ENCODE measurements at regions not wholly inside any gene's neighbourhood (a gene's known extent, or its start where the extent isn't known, plus 50 kb on each side); places are given as distances from the start of the nearest gene placed in this dataset.

DNA sequence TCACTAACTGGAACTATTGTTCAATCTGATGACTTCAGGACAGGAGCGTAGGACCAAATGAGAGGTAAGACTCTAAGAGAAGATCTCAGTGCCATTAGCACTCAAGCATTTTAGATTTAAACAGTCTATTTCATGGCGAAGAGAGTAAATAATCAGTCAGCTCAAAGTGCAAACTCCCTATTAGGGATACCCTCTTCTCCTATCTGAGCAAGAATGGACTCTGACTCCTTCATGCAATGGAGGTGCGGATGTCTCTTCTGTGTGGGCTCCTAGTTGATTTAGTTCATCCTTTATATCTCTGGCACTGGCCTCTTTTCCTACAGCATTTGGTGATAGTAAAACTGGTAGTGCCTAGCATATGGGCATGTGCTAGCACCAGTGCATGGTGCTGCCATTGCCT lies 144.6 kb downstream of the SMC2 start:
- Histone ChIP-seq H3K9me2 (replicated peaks; ENCODE audit: insufficient read depth, low read length) (no peaks in the 10 kb centered on the region), H4K20me1 (ENCODE audit: low read depth, low read length) (no peaks in the 10 kb centered on the region), H3F3A (ENCODE audit: insufficient read depth) (no peaks in the 10 kb centered on the region), H3K4me3 (ENCODE audit: insufficient read depth, low read length, poor library complexity, severe bottlenecking) (no peak overlapping the region), H3K27ac (ENCODE audit: low read depth, low read length) (no peak overlapping the region), H3K36me3 (ENCODE audit: low read length) (no peaks in the 10 kb centered on the region), H3K4me2 (ENCODE audit: low read depth, low read length, poor library complexity, severe bottlenecking) (no peak overlapping the region), H3K27me3 (ENCODE audit: low read length) (no peaks in the 10 kb centered on the region), H2AFZ (ENCODE audit: low read depth, low read length, severe bottlenecking) (no peak overlapping the region), H3K9me3 (ENCODE audit: insufficient read depth, low read length) (0 out of 2 replicates have a peak, but pooled peaks cover 3% of the 10 kb centered on the region), H3K79me2 (ENCODE audit: insufficient read depth, low read length) (no peaks in the 10 kb centered on the region), H3K9ac (ENCODE audit: low read length) (no peak overlapping the region)
- TF ChIP-seq, protein P1, sequence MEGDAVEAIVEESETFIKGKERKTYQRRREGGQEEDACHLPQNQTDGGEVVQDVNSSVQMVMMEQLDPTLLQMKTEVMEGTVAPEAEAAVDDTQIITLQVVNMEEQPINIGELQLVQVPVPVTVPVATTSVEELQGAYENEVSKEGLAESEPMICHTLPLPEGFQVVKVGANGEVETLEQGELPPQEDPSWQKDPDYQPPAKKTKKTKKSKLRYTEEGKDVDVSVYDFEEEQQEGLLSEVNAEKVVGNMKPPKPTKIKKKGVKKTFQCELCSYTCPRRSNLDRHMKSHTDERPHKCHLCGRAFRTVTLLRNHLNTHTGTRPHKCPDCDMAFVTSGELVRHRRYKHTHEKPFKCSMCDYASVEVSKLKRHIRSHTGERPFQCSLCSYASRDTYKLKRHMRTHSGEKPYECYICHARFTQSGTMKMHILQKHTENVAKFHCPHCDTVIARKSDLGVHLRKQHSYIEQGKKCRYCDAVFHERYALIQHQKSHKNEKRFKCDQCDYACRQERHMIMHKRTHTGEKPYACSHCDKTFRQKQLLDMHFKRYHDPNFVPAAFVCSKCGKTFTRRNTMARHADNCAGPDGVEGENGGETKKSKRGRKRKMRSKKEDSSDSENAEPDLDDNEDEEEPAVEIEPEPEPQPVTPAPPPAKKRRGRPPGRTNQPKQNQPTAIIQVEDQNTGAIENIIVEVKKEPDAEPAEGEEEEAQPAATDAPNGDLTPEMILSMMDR (IDR thresholded peaks at IDR 0.05; ENCODE audit: insufficient read depth, low read length, poor library complexity, severe bottlenecking): no peak
- no peak for TF ChIP-seq EZH2phosphoT487 (conservative IDR thresholded peaks at IDR 0.05; ENCODE audit: low read length)

DNA sequence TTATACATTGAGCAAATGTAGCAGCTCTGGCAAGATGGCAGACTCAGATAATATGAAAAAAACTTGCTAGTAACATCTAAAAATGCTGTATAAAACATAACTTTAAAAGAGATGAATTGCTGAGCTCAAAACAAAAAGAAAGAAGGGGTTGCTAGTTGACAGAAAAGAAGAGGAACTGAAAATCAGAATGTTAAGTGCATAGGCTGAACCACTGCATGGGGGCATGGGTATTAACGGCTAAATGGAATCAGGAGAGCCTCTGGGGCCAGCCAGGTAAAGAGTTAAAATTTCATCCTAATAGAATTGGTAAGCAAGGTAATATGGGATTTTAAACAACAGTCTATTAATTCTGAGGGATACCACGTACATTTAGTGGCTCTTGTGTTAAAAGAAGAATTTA lies 146.8 kb downstream of the SMC2 start:
- H3K9me3 ChIP-seq (ENCODE audit: insufficient read depth, low read length): 0 out of 2 replicates have a peak, but pooled peaks cover 3% of the 10 kb centered on the region
- H4K20me1 ChIP-seq (ENCODE audit: low read depth, low read length): no peaks in the 10 kb centered on the region
- H3K79me2 ChIP-seq (ENCODE audit: insufficient read depth, low read length): no peaks in the 10 kb centered on the region
- H3F3A ChIP-seq (ENCODE audit: insufficient read depth): no peaks in the 10 kb centered on the region
- no peak overlapping the region for H2AFZ ChIP-seq (ENCODE audit: low read depth, low read length, severe bottlenecking)
- no peaks in the 10 kb centered on the region for H3K27me3 ChIP-seq (ENCODE audit: low read length)
- no peak overlapping the region for H3K27ac ChIP-seq (ENCODE audit: low read depth, low read length)
- no peak for TF ChIP-seq EZH2phosphoT487 (conservative IDR thresholded peaks at IDR 0.05; ENCODE audit: low read length)
- TF ChIP-seq, protein P1 (IDR thresholded peaks at IDR 0.05; ENCODE audit: insufficient read depth, low read length, poor library complexity, severe bottlenecking): no peak
- H3K9ac ChIP-seq (ENCODE audit: low read length): no peak overlapping the region
- H3K9me2 ChIP-seq (replicated peaks; ENCODE audit: insufficient read depth, low read length): no peaks in the 10 kb centered on the region
- no peak overlapping the region for H3K4me3 ChIP-seq (ENCODE audit: insufficient read depth, low read length, poor library complexity, severe bottlenecking)
- no peak overlapping the region for H3K4me2 ChIP-seq (ENCODE audit: low read depth, low read length, poor library complexity, severe bottlenecking)
- H3K36me3 ChIP-seq (ENCODE audit: low read length): no peaks in the 10 kb centered on the region

DNA sequence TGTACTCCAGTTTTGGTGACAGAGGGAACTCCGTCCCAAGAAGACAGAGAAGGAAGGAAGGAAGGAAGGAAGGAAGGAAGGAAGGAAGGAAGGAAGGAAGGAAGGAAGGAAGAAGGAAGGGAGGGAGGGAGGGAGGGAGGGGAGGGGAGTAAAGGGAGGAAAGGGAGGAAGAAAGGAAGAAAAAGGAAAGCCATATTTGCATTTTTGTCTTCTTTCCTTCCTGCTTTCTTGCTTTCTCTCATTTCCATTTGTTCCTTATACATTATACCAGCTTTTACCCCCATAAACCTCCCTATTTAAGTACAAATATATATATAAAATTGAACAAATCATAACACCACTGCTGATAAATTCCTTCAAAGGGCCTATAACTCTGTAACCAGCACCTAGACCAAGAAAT lies 151.8 kb downstream of the SMC2 start:
- H3K79me2 ChIP-seq (ENCODE audit: insufficient read depth, low read length): no peaks in the 10 kb centered on the region
- TF ChIP-seq, protein P1 (IDR thresholded peaks at IDR 0.05; ENCODE audit: insufficient read depth, low read length, poor library complexity, severe bottlenecking): no peak
- TF ChIP-seq EZH2phosphoT487 (conservative IDR thresholded peaks at IDR 0.05; ENCODE audit: low read length): no peak
- no peak overlapping the region for H3K4me3 ChIP-seq (ENCODE audit: insufficient read depth, low read length, poor library complexity, severe bottlenecking)
- no peak overlapping the region for H3K9ac ChIP-seq (ENCODE audit: low read length)
- H2AFZ ChIP-seq (ENCODE audit: low read depth, low read length, severe bottlenecking): no peak overlapping the region
- H4K20me1 ChIP-seq (ENCODE audit: low read depth, low read length): no peaks in the 10 kb centered on the region
- no peaks in the 10 kb centered on the region for H3F3A ChIP-seq (ENCODE audit: insufficient read depth)
- H3K27ac ChIP-seq (ENCODE audit: low read depth, low read length): no peak overlapping the region
- no peaks in the 10 kb centered on the region for H3K27me3 ChIP-seq (ENCODE audit: low read length)
- no peak overlapping the region for H3K4me2 ChIP-seq (ENCODE audit: low read depth, low read length, poor library complexity, severe bottlenecking)
- no peaks in the 10 kb centered on the region for H3K9me2 ChIP-seq (replicated peaks; ENCODE audit: insufficient read depth, low read length)
- no peaks in the 10 kb centered on the region for H3K9me3 ChIP-seq (ENCODE audit: insufficient read depth, low read length)
- no peaks in the 10 kb centered on the region for H3K36me3 ChIP-seq (ENCODE audit: low read length)

All from SU-DHL-6 (cell line).